GM10248 (cell line): ENCODE measurements at regions not wholly inside any gene's neighbourhood (a gene's known extent, or its start where the extent isn't known, plus 50 kb on each side); places are given as distances from the start of the nearest gene placed in this dataset.

Experiments used
- CTCF ChIA-PET: fragments of 300-600 bp; sonication (Branson Sonifier 250); formaldehyde crosslinking; extraction: SDS; loops from one replicate; lab custom pipeline; 2021; ENCODE audit warnings: antibody characterized with exemption; lab: Yijun Ruan, JAX
- POLR2A ChIA-PET: fragments of 350-650 bp; sonication (Branson Sonifier 250); formaldehyde crosslinking; extraction: SDS; loops from one replicate; lab custom pipeline; 2020; ENCODE audit warnings: antibody characterized with exemption; lab: Yijun Ruan, JAX
- DNase-seq: peaks from one replicate; pipeline ENCODE4 v3.0.0; 2012; ENCODE audit errors: extremely low spot score
- TF ChIP-seq, protein P1 (sequence below): IDR thresholded peaks from 2 replicates; pipeline ENCODE4 v1.5.1; 2012; ENCODE audit warnings: mild to moderate bottlenecking, low read depth; ENCODE audit errors: extremely low read depth, missing control alignments, control extremely low read depth

- no peak for DNase-seq
- ChIA-PET POLR2A (no interaction called here), CTCF (no interaction called here)
- TF ChIP-seq, protein P1, sequence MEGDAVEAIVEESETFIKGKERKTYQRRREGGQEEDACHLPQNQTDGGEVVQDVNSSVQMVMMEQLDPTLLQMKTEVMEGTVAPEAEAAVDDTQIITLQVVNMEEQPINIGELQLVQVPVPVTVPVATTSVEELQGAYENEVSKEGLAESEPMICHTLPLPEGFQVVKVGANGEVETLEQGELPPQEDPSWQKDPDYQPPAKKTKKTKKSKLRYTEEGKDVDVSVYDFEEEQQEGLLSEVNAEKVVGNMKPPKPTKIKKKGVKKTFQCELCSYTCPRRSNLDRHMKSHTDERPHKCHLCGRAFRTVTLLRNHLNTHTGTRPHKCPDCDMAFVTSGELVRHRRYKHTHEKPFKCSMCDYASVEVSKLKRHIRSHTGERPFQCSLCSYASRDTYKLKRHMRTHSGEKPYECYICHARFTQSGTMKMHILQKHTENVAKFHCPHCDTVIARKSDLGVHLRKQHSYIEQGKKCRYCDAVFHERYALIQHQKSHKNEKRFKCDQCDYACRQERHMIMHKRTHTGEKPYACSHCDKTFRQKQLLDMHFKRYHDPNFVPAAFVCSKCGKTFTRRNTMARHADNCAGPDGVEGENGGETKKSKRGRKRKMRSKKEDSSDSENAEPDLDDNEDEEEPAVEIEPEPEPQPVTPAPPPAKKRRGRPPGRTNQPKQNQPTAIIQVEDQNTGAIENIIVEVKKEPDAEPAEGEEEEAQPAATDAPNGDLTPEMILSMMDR: no peak
Observed at GRCh38 chr19:29323021-29323430, 110.1 kb upstream of the UQCRFS1 start.

DNA sequence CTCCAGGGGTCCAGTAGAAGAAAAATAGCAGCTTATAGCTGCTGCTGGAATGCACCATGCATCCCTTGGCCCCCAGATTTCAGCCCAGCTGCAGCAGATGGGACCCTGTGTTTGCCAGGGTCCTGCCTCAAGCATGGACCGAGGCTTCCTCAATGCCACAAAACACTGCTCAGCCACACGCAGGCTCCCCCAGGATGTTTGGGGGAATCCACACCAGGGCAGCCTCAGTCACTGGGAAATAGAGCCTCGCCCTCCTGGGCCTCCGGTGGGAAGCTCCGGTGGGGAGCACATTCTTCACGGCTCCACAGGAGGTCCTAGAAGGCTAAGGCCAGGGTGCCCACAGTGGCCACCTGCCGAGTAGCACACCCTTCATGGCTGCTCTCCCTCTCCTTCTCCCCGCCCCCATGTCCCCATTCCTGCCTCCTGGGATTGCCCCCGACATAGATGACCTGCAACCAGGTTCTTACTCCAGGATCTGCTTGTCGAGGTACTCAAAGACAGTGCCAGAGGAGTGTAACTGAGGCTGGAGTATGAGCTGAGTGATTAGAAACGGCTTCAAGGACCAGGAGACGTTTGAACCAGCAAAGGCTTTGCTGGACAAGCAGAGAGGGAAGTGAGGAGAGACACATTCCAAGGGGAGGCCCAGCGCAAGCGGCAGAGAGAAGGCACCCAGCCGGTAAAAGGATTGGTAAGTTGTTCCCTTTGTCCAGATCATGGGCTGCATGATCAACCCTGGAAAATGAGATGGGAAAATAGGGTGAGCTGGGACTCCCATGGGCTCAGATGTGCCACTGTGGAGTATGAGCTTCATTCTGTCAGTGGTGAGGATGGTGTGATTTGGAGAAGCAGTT lies 110.7 kb upstream of the UQCRFS1 start:
- ChIA-PET POLR2A (no interaction called here), CTCF (no interaction called here)
- TF ChIP-seq, protein P1: no peak
- no peak for DNase-seq

- ChIA-PET CTCF (no interaction called here), POLR2A (no interaction called here)
- TF ChIP-seq, protein P1: no peak
Observed at GRCh38 chr19:29324291-29324680, 111.3 kb upstream of the UQCRFS1 start.

GRCh38 chr19:29324717-29325116 lies 111.8 kb upstream of the UQCRFS1 start:
- POLR2A ChIA-PET: no interaction called here

More at GRCh38 chr19:29324291-29324680, 111.3 kb upstream of the UQCRFS1 start:
- DNase-seq: no peak

DNA sequence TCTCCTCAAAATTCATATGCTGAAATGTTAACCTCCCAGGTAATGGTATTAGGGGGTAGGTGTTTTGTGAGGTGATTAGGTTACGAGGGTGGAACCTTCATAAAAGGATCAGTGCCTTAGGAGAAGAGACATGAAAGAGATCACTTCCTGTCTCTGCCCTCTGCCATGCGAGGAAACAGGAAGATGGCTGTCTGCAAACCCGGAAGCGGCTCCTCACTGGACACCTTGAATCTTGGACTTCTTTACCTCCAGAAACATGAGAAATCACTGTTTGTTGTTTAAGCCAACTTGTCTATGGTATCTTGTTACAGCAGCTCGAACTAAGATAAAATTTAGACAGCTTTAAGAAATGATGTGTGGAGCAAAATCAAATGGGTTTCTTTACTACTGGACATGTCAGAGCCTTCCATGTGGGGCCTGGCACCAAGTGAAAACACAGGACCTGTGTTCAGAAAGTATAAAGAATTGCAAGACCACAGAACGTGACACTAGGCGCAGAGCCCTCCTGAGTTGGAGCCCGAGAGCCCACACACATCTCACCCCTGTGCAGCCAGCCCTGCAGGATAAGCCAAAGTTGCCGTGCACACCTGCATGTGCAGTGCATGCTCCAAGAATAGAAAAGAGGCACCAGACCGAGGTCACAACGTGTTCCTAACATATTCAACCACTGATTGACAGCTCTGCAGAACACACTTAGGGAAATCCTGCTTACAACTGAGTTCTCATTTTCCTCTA lies 112.5 kb upstream of the UQCRFS1 start:
- ChIA-PET CTCF (no interaction called here), POLR2A (no interaction called here)
- TF ChIP-seq, protein P1: no peak

More at GRCh38 chr19:29324717-29325116, 111.8 kb upstream of the UQCRFS1 start:
- TF ChIP-seq, protein P1: no peak
- CTCF ChIA-PET: no interaction called here
- DNase-seq: no peak

DNA sequence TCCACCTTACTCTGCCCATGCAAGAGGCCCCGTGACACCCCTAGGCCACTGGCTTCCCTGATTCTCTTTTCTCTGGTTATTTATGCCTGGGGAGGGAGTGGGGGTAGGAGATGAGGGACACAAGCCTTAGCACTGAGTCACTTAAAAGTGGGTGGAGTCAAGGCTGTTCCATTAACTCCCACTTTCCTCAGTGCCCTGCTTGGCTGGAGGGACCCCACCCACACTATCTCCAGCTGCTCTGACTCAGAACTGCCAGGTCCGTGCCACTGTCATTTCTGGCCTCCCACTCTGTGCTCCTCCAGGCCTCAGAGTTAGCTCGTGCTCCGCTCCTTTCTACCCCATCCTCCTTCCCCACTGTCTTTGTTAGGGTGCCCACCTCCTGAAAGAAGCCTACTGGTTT lies 113.4 kb upstream of the UQCRFS1 start:
- ChIA-PET CTCF (no interaction called here), POLR2A (no interaction called here)
- no peak for DNase-seq
- TF ChIP-seq, protein P1: no peak

More for the DNA sequence above, 112.5 kb upstream of the UQCRFS1 start:
- DNase-seq: no peak
